ENCODE measurements at regions not wholly inside any gene's neighbourhood (a gene's known extent, or its start where the extent isn't known, plus 50 kb on each side); places are given as distances from the start of the nearest gene placed in this dataset.

GRCh38 chr1:59044535-59045121 is 252.3 kb upstream of the FGGY start:
- ChIA-PET POLR2A (ENCODE audit: low non-redundant PET) (no interaction called here), CTCF (no interaction called here)
- H3K27ac ChIP-seq (ENCODE audit: low read depth, low read length, poor library complexity, severe bottlenecking) = no peak overlapping the region
- no peak overlapping the region for H3K4me3 ChIP-seq (ENCODE audit: low read depth, low read length, poor library complexity, severe bottlenecking)
- H3K4me1 ChIP-seq (ENCODE audit: insufficient read depth, low read length, poor library complexity, severe bottlenecking) = no peaks in the 10 kb centered on the region
- no peaks in the 10 kb centered on the region for H3K27me3 ChIP-seq (replicated peaks; ENCODE audit: insufficient read depth, low read depth, low read length, poor library complexity)
- BruUV-seq (replicated peaks) = no TSS peak
- intact Hi-C loops (cut with micrococcal nuclease; ENCODE audit: unreplicated experiment) = no loop called here
- DNase-seq (ENCODE audit: low spot score) = no peak
- H3K36me3 ChIP-seq (ENCODE audit: insufficient read depth, low read length, poor library complexity, severe bottlenecking) = no peaks in the 10 kb centered on the region
- H3K9me3 ChIP-seq (ENCODE audit: low read depth, low read length, poor library complexity, severe bottlenecking) = no peaks in the 10 kb centered on the region
- TF ChIP-seq CTCF (conservative IDR thresholded peaks at IDR 0.05; ENCODE audit: low read depth, low read length) = no peak
- TF ChIP-seq EZH2 (IDR thresholded peaks at IDR 0.05; ENCODE audit: borderline replicate concordance, low read depth, low read length, poor library complexity, severe bottlenecking) = no peak

DNA sequence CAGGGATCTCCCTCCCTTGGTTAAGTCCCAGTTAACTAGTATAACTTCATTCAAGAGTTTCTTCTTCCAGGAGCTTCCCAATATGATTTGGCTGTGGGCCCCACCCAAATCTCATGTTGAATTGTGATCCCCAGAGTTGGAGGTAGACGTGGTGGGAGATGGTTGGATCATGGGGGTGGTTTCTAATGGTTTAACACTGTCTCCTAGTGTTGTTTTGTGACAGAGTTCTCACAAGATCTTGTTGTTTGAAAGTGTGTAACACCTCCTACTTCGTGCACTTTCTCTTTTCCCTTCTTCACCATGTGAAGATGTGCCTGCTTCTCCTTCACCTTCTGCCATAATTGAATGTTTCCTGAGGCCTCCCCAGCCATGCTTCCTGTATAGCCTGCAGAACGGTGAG is 251.8 kb upstream of the FGGY start:
- TF ChIP-seq CTCF (conservative IDR thresholded peaks at IDR 0.05; ENCODE audit: low read depth, low read length) = no peak
- no peak for TF ChIP-seq EZH2 (IDR thresholded peaks at IDR 0.05; ENCODE audit: borderline replicate concordance, low read depth, low read length, poor library complexity, severe bottlenecking)
- no peak for DNase-seq (ENCODE audit: low spot score)
- Histone ChIP-seq H3K27me3 (replicated peaks; ENCODE audit: insufficient read depth, low read depth, low read length, poor library complexity) (no peaks in the 10 kb centered on the region), H3K4me1 (ENCODE audit: insufficient read depth, low read length, poor library complexity, severe bottlenecking) (no peaks in the 10 kb centered on the region), H3K27ac (ENCODE audit: low read depth, low read length, poor library complexity, severe bottlenecking) (no peak overlapping the region), H3K36me3 (ENCODE audit: insufficient read depth, low read length, poor library complexity, severe bottlenecking) (no peaks in the 10 kb centered on the region), H3K4me3 (ENCODE audit: low read depth, low read length, poor library complexity, severe bottlenecking) (no peak overlapping the region), H3K9me3 (ENCODE audit: low read depth, low read length, poor library complexity, severe bottlenecking) (no peaks in the 10 kb centered on the region)
- intact Hi-C loops (cut with micrococcal nuclease; ENCODE audit: unreplicated experiment) = no loop called here
- CTCF ChIA-PET = no interaction called here
- POLR2A ChIA-PET (ENCODE audit: low non-redundant PET) = no interaction called here
- no TSS peak for BruUV-seq (replicated peaks)

GRCh38 chr1:59045636-59046035 is 251.3 kb upstream of the FGGY start:
- POLR2A ChIA-PET (ENCODE audit: low non-redundant PET) = no interaction called here
- intact Hi-C loops (cut with micrococcal nuclease; ENCODE audit: unreplicated experiment) = no loop called here
- BruUV-seq (replicated peaks) = no TSS peak

More at GRCh38 chr1:59045636-59046035, 251.3 kb upstream of the FGGY start:
- H3K36me3 ChIP-seq (ENCODE audit: insufficient read depth, low read length, poor library complexity, severe bottlenecking) = no peaks in the 10 kb centered on the region
- H3K27ac ChIP-seq (ENCODE audit: low read depth, low read length, poor library complexity, severe bottlenecking) = no peak overlapping the region
- H3K4me1 ChIP-seq (ENCODE audit: insufficient read depth, low read length, poor library complexity, severe bottlenecking) = no peaks in the 10 kb centered on the region
- H3K9me3 ChIP-seq (ENCODE audit: low read depth, low read length, poor library complexity, severe bottlenecking) = no peaks in the 10 kb centered on the region
- no peak overlapping the region for H3K4me3 ChIP-seq (ENCODE audit: low read depth, low read length, poor library complexity, severe bottlenecking)
- CTCF ChIA-PET = no interaction called here
- DNase-seq (ENCODE audit: low spot score) = no peak
- no peaks in the 10 kb centered on the region for H3K27me3 ChIP-seq (replicated peaks; ENCODE audit: insufficient read depth, low read depth, low read length, poor library complexity)
- no peak for TF ChIP-seq EZH2 (IDR thresholded peaks at IDR 0.05; ENCODE audit: borderline replicate concordance, low read depth, low read length, poor library complexity, severe bottlenecking)
- TF ChIP-seq CTCF (conservative IDR thresholded peaks at IDR 0.05; ENCODE audit: low read depth, low read length) = no peak

All from A673 (cell line).